ENCODE measurements at regions not wholly inside any gene's neighbourhood (a gene's known extent, or its start where the extent isn't known, plus 50 kb on each side); places are given as distances from the start of the nearest gene placed in this dataset.

DNA sequence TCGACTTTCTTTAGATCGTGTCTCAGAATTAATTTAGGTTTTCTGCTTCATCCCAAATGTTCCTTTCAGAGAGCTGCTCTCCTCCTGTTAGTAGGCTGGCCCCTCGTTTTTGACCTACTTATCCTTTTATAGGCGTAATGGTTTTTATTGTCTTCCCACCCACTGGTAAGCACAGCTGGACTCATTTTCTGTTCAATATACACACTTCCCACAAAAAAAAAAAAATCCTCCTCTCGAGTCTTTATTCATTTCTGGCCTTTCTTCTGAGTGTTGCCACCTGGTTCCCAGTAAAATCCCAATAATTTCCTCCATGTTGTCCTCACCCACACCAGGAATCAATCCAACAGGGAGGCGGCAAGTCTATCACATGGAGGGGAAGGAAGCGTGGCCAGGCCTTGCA, 970.2 kb upstream of the CELF2 start:
- Histone ChIP-seq H3K4ac (ENCODE audit: low read depth, low read length) (no peak overlapping the region), H2BK120ac (ENCODE audit: low read depth, low read length) (no peak overlapping the region), H2BK5ac (ENCODE audit: low read length) (no peak overlapping the region), H4K5ac (ENCODE audit: low read length) (no peak overlapping the region), H3K36me3 (ENCODE audit: control insufficient read depth, insufficient read depth, low read length) (no peaks in the 10 kb centered on the region), H3K27ac (ENCODE audit: low read depth, low read length) (no peak overlapping the region), H3K79me1 (ENCODE audit: low read length) (no peaks in the 10 kb centered on the region), H3K23ac (ENCODE audit: low read length) (no peak overlapping the region), H3K27me3 (ENCODE audit: insufficient read depth, low read length, poor library complexity) (no peaks in the 10 kb centered on the region), H2BK15ac (replicated peaks; ENCODE audit: low read depth) (no peak overlapping the region), H3K56ac (ENCODE audit: low read length) (no peak overlapping the region), H3K79me2 (ENCODE audit: control insufficient read depth, insufficient read depth, low read length) (no peaks in the 10 kb centered on the region), H3K9ac (ENCODE audit: low read length) (no peak overlapping the region), H4K8ac (ENCODE audit: low read depth, low read length) (no peak overlapping the region), H3K4me3 (ENCODE audit: low read length) (no peak overlapping the region), H3K4me1 (ENCODE audit: control insufficient read depth, low read depth, low read length) (no peaks in the 10 kb centered on the region), H2AK5ac (ENCODE audit: low read length) (no peak overlapping the region), H3K4me2 (ENCODE audit: low read length) (no peak overlapping the region), H3K18ac (ENCODE audit: low read length) (no peak overlapping the region)
- no peak for DNase-seq
- WGBS (ENCODE audit: extremely low coverage, insufficient coverage, low lambda C conversion rate), result no CpG with 5 or more reads among the region's 7 CpGs

DNA sequence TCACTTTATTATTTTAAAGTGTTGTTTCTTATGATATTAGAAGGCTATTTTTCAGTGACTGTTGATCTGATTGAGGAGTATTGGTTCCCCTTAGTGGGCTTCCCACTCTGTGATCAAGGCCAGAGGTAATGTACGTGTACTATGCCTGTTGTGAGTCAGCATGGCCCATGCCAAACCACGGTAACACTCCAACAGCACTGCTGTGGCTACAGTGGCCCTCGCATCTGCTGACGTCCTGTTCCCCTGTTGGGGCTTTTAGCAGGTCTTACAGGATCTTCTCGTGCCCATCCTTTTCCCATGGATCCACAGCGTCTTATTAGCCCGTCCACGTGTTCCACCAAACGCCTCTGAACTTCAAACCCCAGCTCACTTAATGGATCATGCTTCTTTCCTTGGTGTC, 964.6 kb upstream of the CELF2 start:
- Histone ChIP-seq H3K79me1 (ENCODE audit: low read length) (no peaks in the 10 kb centered on the region), H3K27ac (ENCODE audit: low read depth, low read length) (no peak overlapping the region), H2AK5ac (ENCODE audit: low read length) (no peak overlapping the region), H3K27me3 (ENCODE audit: insufficient read depth, low read length, poor library complexity) (no peaks in the 10 kb centered on the region), H3K23ac (ENCODE audit: low read length) (no peak overlapping the region), H3K79me2 (ENCODE audit: control insufficient read depth, insufficient read depth, low read length) (no peaks in the 10 kb centered on the region), H3K18ac (ENCODE audit: low read length) (no peak overlapping the region), H3K56ac (ENCODE audit: low read length) (no peak overlapping the region), H4K5ac (ENCODE audit: low read length) (no peak overlapping the region), H3K4me2 (ENCODE audit: low read length) (no peak overlapping the region), H2BK5ac (ENCODE audit: low read length) (no peak overlapping the region), H4K8ac (ENCODE audit: low read depth, low read length) (no peak overlapping the region), H3K4me1 (ENCODE audit: control insufficient read depth, low read depth, low read length) (no peaks in the 10 kb centered on the region), H3K36me3 (ENCODE audit: control insufficient read depth, insufficient read depth, low read length) (no peaks in the 10 kb centered on the region), H3K4ac (ENCODE audit: low read depth, low read length) (no peak overlapping the region), H2BK120ac (ENCODE audit: low read depth, low read length) (no peak overlapping the region), H3K9ac (ENCODE audit: low read length) (no peak overlapping the region), H2BK15ac (replicated peaks; ENCODE audit: low read depth) (no peak overlapping the region), H3K4me3 (ENCODE audit: low read length) (no peak overlapping the region)
- no CpG with 5 or more reads among the region's 9 CpGs for WGBS (ENCODE audit: extremely low coverage, insufficient coverage, low lambda C conversion rate)
- no peak for DNase-seq

DNA sequence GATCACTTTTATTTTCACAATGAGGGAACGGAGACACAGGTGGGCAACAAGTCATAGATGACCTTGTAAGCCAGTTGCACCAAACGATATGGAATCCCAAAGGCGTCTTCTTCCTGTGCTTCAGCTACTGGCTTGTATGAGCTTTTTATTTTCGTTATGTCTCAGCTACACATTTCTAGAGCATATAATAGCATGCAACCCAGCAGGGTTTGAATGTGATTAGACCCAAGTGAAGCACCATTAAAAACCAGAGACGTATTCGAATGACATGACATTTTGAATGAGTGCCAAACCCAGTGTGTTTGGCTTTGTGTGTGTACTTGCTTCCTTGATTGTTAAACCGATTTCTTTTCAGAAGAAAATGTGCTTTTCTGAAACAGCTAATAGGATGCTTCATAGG, 963.2 kb upstream of the CELF2 start:
- Histone ChIP-seq H3K27me3 (ENCODE audit: insufficient read depth, low read length, poor library complexity) (no peaks in the 10 kb centered on the region), H3K4ac (ENCODE audit: low read depth, low read length) (no peak overlapping the region), H3K36me3 (ENCODE audit: control insufficient read depth, insufficient read depth, low read length) (no peaks in the 10 kb centered on the region), H2BK15ac (replicated peaks; ENCODE audit: low read depth) (no peak overlapping the region), H3K4me2 (ENCODE audit: low read length) (no peak overlapping the region), H3K18ac (ENCODE audit: low read length) (no peak overlapping the region), H3K9ac (ENCODE audit: low read length) (no peak overlapping the region), H2BK120ac (ENCODE audit: low read depth, low read length) (no peak overlapping the region), H3K79me1 (ENCODE audit: low read length) (no peaks in the 10 kb centered on the region), H3K27ac (ENCODE audit: low read depth, low read length) (no peak overlapping the region), H3K79me2 (ENCODE audit: control insufficient read depth, insufficient read depth, low read length) (no peaks in the 10 kb centered on the region), H4K8ac (ENCODE audit: low read depth, low read length) (no peak overlapping the region), H3K4me3 (ENCODE audit: low read length) (no peak overlapping the region), H4K5ac (ENCODE audit: low read length) (no peak overlapping the region), H2BK5ac (ENCODE audit: low read length) (no peak overlapping the region), H3K23ac (ENCODE audit: low read length) (no peak overlapping the region), H2AK5ac (ENCODE audit: low read length) (no peak overlapping the region), H3K4me1 (ENCODE audit: control insufficient read depth, low read depth, low read length) (no peaks in the 10 kb centered on the region), H3K56ac (ENCODE audit: low read length) (no peak overlapping the region)
- no CpG with 5 or more reads among the region's 7 CpGs for WGBS (ENCODE audit: extremely low coverage, insufficient coverage, low lambda C conversion rate)
- no peak for DNase-seq

DNA sequence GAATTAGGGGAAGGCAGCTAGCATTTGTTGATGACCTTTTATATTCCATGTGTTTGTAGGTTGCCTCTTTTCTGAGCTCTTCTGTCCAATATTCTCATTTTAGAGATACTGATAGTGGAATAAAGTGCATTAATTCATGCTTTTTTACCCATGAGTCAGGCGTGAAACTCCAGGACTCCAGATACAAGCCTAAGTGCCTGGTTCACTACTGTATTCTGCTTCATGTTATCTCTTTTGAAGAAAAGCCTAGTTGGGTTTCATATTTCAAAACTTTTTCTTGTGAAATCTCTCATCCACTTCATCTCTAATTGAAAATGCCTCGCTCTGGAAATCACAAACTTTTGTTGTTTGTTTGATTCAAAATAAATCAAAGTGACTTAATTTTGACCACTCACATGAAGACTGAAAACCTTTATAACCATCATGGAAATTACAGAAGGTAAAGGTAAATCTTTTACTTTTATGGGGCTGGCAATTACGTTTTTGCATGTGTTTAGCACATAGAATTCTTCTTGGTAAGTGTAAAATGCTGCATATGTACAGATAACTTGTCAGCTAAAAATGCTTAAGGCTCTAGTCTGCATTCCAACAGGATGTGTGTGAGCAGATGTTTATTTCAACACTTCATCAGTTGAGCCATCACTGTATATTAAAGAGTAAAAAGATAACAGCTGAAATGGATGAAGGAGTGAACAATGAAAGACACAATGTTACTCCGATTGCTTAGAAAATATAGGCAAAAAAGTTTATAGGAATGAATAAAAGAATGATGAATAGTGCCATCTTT, 961.8 kb upstream of the CELF2 start:
- no peaks in the 10 kb centered on the region for H3K36me3 ChIP-seq (ENCODE audit: control insufficient read depth, insufficient read depth, low read length)
- no CpG with 5 or more reads among the region's 4 CpGs for WGBS (ENCODE audit: extremely low coverage, insufficient coverage, low lambda C conversion rate)

DNA sequence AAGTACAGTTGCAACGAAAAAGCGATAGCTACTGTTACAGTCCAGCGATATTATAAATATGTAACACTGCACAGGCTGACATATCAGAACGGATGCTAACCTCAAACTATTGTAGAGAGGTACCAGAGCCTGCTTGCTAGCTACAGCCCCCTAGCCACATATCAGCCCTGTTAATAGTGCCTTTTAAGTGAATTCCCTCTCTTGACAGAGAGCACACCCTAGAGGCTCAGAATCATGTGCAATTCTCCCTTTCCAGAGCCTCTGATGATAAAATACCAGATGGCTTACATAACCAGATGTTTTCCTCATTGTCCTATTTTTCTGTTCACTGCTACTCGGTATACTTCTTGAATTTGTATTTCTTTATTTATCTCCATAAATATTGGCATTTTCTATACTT, 960.7 kb upstream of the CELF2 start:
- H2BK5ac ChIP-seq (ENCODE audit: low read length), result no peak overlapping the region
- no peak overlapping the region for H2BK120ac ChIP-seq (ENCODE audit: low read depth, low read length)
- no peak overlapping the region for H3K56ac ChIP-seq (ENCODE audit: low read length)
- H4K8ac ChIP-seq (ENCODE audit: low read depth, low read length), result no peak overlapping the region
- H2BK15ac ChIP-seq (replicated peaks; ENCODE audit: low read depth), result no peak overlapping the region
- H3K36me3 ChIP-seq (ENCODE audit: control insufficient read depth, insufficient read depth, low read length), result no peaks in the 10 kb centered on the region
- H3K27me3 ChIP-seq (ENCODE audit: insufficient read depth, low read length, poor library complexity), result no peaks in the 10 kb centered on the region
- H3K79me1 ChIP-seq (ENCODE audit: low read length), result no peaks in the 10 kb centered on the region
- peak; percentile 51 for DNase-seq
- WGBS (ENCODE audit: extremely low coverage, insufficient coverage, low lambda C conversion rate), result no CpG with 5 or more reads among the region's 5 CpGs
- no peak overlapping the region for H4K5ac ChIP-seq (ENCODE audit: low read length)
- H3K23ac ChIP-seq (ENCODE audit: low read length), result no peak overlapping the region
- no peak overlapping the region for H3K4me3 ChIP-seq (ENCODE audit: low read length)
- no peaks in the 10 kb centered on the region for H3K79me2 ChIP-seq (ENCODE audit: control insufficient read depth, insufficient read depth, low read length)
- H3K4me2 ChIP-seq (ENCODE audit: low read length), result no peak overlapping the region
- H3K9ac ChIP-seq (ENCODE audit: low read length), result no peak overlapping the region
- H3K4me1 ChIP-seq (ENCODE audit: control insufficient read depth, low read depth, low read length), result no peaks in the 10 kb centered on the region
- H3K27ac ChIP-seq (ENCODE audit: low read depth, low read length), result no peak overlapping the region
- H3K18ac ChIP-seq (ENCODE audit: low read length), result no peak overlapping the region
- H2AK5ac ChIP-seq (ENCODE audit: low read length), result no peak overlapping the region
- H3K4ac ChIP-seq (ENCODE audit: low read depth, low read length), result no peak overlapping the region

More for the DNA sequence above, 961.8 kb upstream of the CELF2 start:
- Histone ChIP-seq H3K27me3 (ENCODE audit: insufficient read depth, low read length, poor library complexity) (no peaks in the 10 kb centered on the region), H3K79me1 (ENCODE audit: low read length) (no peaks in the 10 kb centered on the region), H3K4me1 (ENCODE audit: control insufficient read depth, low read depth, low read length) (no peaks in the 10 kb centered on the region), H4K5ac (ENCODE audit: low read length) (no peak overlapping the region), H2BK15ac (replicated peaks; ENCODE audit: low read depth) (no peak overlapping the region), H2BK5ac (ENCODE audit: low read length) (no peak overlapping the region), H3K56ac (ENCODE audit: low read length) (no peak overlapping the region), H3K79me2 (ENCODE audit: control insufficient read depth, insufficient read depth, low read length) (no peaks in the 10 kb centered on the region), H2BK120ac (ENCODE audit: low read depth, low read length) (no peak overlapping the region), H3K4me2 (ENCODE audit: low read length) (no peak overlapping the region), H2AK5ac (ENCODE audit: low read length) (no peak overlapping the region), H3K4me3 (ENCODE audit: low read length) (no peak overlapping the region), H3K27ac (ENCODE audit: low read depth, low read length) (no peak overlapping the region), H3K9ac (ENCODE audit: low read length) (no peak overlapping the region), H4K8ac (ENCODE audit: low read depth, low read length) (no peak overlapping the region), H3K23ac (ENCODE audit: low read length) (no peak overlapping the region), H3K4ac (ENCODE audit: low read depth, low read length) (no peak overlapping the region), H3K18ac (ENCODE audit: low read length) (no peak overlapping the region)
- DNase-seq, result no peak

DNA sequence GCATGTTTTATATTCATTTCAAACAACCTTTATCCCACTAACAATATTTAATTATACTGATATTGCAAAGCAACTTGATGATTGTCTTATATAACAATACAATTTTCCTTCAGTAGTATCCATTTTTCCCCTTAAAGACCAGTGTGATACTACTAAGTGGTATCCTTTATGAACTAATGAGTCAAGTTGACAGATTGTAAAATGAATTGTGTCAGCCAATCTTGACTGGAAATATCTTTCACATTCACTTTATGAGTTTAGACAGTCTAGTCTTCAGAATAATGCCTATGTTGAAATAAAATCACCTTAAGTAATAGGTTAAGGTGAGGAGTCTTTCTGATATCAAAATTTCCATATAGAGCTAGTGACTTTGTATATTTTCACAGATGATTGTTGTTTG, 950.0 kb upstream of the CELF2 start:
- H3K23ac ChIP-seq (ENCODE audit: low read length), result no peak overlapping the region
- no peak overlapping the region for H3K56ac ChIP-seq (ENCODE audit: low read length)
- H3K9ac ChIP-seq (ENCODE audit: low read length), result no peak overlapping the region
- no peak overlapping the region for H3K4ac ChIP-seq (ENCODE audit: low read depth, low read length)
- no peak overlapping the region for H3K27ac ChIP-seq (ENCODE audit: low read depth, low read length)
- no peaks in the 10 kb centered on the region for H3K79me2 ChIP-seq (ENCODE audit: control insufficient read depth, insufficient read depth, low read length)
- H3K18ac ChIP-seq (ENCODE audit: low read length), result no peak overlapping the region
- no peaks in the 10 kb centered on the region for H3K36me3 ChIP-seq (ENCODE audit: control insufficient read depth, insufficient read depth, low read length)
- no peaks in the 10 kb centered on the region for H3K4me1 ChIP-seq (ENCODE audit: control insufficient read depth, low read depth, low read length)
- H4K5ac ChIP-seq (ENCODE audit: low read length), result no peak overlapping the region
- H2BK5ac ChIP-seq (ENCODE audit: low read length), result no peak overlapping the region
- H2AK5ac ChIP-seq (ENCODE audit: low read length), result no peak overlapping the region
- no peak overlapping the region for H2BK15ac ChIP-seq (replicated peaks; ENCODE audit: low read depth)
- no peak for DNase-seq
- H3K27me3 ChIP-seq (ENCODE audit: insufficient read depth, low read length, poor library complexity), result no peaks in the 10 kb centered on the region
- H3K79me1 ChIP-seq (ENCODE audit: low read length), result no peaks in the 10 kb centered on the region
- no peak overlapping the region for H3K4me3 ChIP-seq (ENCODE audit: low read length)
- H3K4me2 ChIP-seq (ENCODE audit: low read length), result no peak overlapping the region
- no peak overlapping the region for H4K8ac ChIP-seq (ENCODE audit: low read depth, low read length)
- no peak overlapping the region for H2BK120ac ChIP-seq (ENCODE audit: low read depth, low read length)

Data from mesendoderm (in vitro differentiated cells).